ENCODE measurements at regions not wholly inside any gene's neighbourhood (a gene's known extent, or its start where the extent isn't known, plus 50 kb on each side); places are given as distances from the start of the nearest gene placed in this dataset.

DNA sequence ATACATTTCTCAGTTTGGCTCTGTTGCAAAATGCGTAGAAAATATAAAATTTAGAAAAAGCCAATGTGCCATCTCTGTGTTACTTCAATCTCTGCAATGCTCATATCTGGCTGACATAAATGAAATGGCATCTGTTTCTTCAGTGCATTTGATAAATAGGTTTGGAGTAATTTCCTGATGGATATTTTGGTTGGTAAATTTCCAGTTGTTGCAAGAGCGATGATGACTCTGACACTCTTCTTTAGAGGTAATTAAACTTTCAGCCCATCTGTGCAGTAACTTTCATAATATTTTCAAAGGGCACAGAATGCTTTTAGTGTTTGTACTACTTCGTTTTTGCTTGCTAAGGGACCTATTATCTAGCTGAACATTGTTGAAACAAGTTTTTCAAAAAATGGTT is 1286.4 kb downstream of the PCDH9 start:
- TF ChIP-seq, protein P1, sequence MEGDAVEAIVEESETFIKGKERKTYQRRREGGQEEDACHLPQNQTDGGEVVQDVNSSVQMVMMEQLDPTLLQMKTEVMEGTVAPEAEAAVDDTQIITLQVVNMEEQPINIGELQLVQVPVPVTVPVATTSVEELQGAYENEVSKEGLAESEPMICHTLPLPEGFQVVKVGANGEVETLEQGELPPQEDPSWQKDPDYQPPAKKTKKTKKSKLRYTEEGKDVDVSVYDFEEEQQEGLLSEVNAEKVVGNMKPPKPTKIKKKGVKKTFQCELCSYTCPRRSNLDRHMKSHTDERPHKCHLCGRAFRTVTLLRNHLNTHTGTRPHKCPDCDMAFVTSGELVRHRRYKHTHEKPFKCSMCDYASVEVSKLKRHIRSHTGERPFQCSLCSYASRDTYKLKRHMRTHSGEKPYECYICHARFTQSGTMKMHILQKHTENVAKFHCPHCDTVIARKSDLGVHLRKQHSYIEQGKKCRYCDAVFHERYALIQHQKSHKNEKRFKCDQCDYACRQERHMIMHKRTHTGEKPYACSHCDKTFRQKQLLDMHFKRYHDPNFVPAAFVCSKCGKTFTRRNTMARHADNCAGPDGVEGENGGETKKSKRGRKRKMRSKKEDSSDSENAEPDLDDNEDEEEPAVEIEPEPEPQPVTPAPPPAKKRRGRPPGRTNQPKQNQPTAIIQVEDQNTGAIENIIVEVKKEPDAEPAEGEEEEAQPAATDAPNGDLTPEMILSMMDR (IDR thresholded peaks at IDR 0.05): no peak
- no peak for TF ChIP-seq POLR2A (IDR thresholded peaks at IDR 0.05)
